Erythroblast (primary cell): ENCODE measurements at regions not wholly inside any gene's neighbourhood (a gene's known extent, or its start where the extent isn't known, plus 50 kb on each side); places are given as distances from the start of the nearest gene placed in this dataset.

Experiments
- GATA1 ChIP-seq: IDR thresholded peaks from 2 replicates; pipeline ENCODE4 v1.6.1; 2011; ENCODE audit warnings: low read depth, mild to moderate bottlenecking, control low read depth, low read length, moderate library complexity
- POLR2A ChIP-seq: IDR thresholded peaks from 2 replicates; pipeline ENCODE4 v1.6.1; 2011; ENCODE audit warnings: mild to moderate bottlenecking, low read length

DNA sequence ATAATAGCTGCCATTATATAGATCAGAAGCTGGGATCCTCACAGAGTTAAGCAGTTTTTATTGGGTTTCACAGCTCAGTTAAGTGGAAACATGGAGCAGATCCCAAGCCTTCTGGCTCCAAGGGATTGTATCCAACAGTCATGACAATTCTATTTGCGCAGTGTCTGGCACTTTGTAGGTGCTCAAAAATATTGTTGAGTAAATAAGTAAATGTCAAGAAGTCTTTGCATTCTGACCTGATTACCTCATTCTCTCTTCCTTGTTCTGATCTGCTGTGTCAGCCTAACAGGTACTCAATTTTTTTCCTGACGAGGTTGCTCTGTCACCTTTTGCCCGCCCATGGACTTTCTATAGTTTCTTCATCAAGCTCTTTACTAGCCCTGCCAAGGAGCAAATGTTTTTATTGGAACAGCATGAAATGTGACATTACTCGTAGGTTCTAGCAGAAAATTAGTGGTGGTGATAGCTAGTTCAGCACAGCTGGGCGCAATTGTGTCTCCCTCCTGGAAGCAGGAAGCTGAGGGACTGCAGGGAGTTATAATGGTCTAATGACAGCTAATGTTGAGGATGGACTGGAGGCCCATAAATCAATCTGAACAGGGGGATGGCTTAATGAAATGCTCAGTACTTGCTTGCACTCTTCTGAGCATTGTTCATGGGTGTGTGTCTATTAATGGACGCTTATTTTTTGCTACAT, 680.2 kb downstream of the CCSER2 start:
- TF ChIP-seq POLR2A (no peak), GATA1 (no peak)
